PC-9 (cell line): ENCODE measurements at regions not wholly inside any gene's neighbourhood (a gene's known extent, or its start where the extent isn't known, plus 50 kb on each side); places are given as distances from the start of the nearest gene placed in this dataset.

Experiments
- BruUV-seq: library from RNA; stranded (reverse); fragments of 400-500 nt; replicated peaks from 2 replicates; lab custom pipeline; 2021; lab: Mats Ljungman, UMichigan
- CTCF ChIA-PET: fragments of 300-600 bp; sonication (Branson Sonifier 250); formaldehyde crosslinking; loops from one replicate; lab custom pipeline; 2022; ENCODE audit warnings: antibody characterized with exemption; lab: Charles Lee
- POLR2A ChIA-PET: fragments of 300-600 bp; sonication (Branson Sonifier 250); formaldehyde crosslinking; loops from one replicate; lab custom pipeline; 2022; ENCODE audit warnings: antibody characterized with exemption; ENCODE audit not compliant: unreplicated experiment; lab: Charles Lee
- DNase-seq, 2 experiments: peaks; one replicate each; pipeline versions ENCODE4 v3.0.0 to v3.0.0-alpha.2; 2015 to 2022; ENCODE audit warnings: mixed read lengths in 1 of 2
- H2AFZ ChIP-seq: fragments of 200-600 bp; sonication (generic); 2 replicates; pipeline ENCODE4 v1.8.1; 2017; ENCODE audit warnings: antibody characterized with exemption
- H3F3A ChIP-seq: fragments of 200-600 bp; sonication (generic); 2 replicates; pipeline ENCODE4 v1.8.1; 2017; ENCODE audit warnings: antibody characterized with exemption, mild to moderate bottlenecking, low read depth; ENCODE audit not compliant: insufficient read depth
- H3K27ac ChIP-seq: fragments of 200-600 bp; sonication (generic); 2 replicates; pipeline ENCODE4 v1.6.1; 2016; ENCODE audit warnings: mixed run types
- H3K27me3 ChIP-seq: fragments of 200-600 bp; sonication (generic); 2 replicates; pipeline ENCODE4 v1.6.1; 2016; ENCODE audit warnings: low read depth, mixed run types; ENCODE audit not compliant: insufficient read depth
- H3K36me3 ChIP-seq: fragments of 200-600 bp; sonication (generic); 2 replicates; pipeline ENCODE4 v1.6.1; 2016; ENCODE audit warnings: low read depth, mixed run types
- H3K4me1 ChIP-seq: fragments of 200-600 bp; sonication (generic); replicated peaks from 2 replicates; pipeline ENCODE4 v1.6.1; 2016; ENCODE audit warnings: mixed run types; ENCODE audit not compliant: insufficient read depth
- H3K4me2 ChIP-seq: fragments of 200-600 bp; sonication (generic); 2 replicates; pipeline ENCODE4 v1.6.1; 2017; ENCODE audit warnings: mixed run types
- H3K4me3 ChIP-seq: fragments of 200-600 bp; sonication (generic); 2 replicates; pipeline ENCODE4 v1.6.1; 2016; ENCODE audit warnings: mixed run types
- H3K79me2 ChIP-seq: fragments of 200-600 bp; sonication (generic); 2 replicates; pipeline ENCODE4 v1.6.1; 2017; ENCODE audit warnings: low read depth, mixed run types
- H3K9me2 ChIP-seq: fragments of 200-600 bp; sonication (generic); 2 replicates; pipeline ENCODE4 v1.8.1; 2017; ENCODE audit warnings: mild to moderate bottlenecking; ENCODE audit not compliant: insufficient read depth
- H3K9me3 ChIP-seq: fragments of 200-600 bp; sonication (generic); 2 replicates; pipeline ENCODE4 v1.8.1; 2016; ENCODE audit warnings: low read depth; ENCODE audit not compliant: insufficient read depth
- H4K20me1 ChIP-seq: fragments of 200-600 bp; sonication (generic); 2 replicates; pipeline ENCODE4 v1.8.1; 2017; ENCODE audit not compliant: insufficient read depth
- EZH2 ChIP-seq: fragments of 200-600 bp; sonication (generic); IDR thresholded peaks from 2 replicates; pipeline ENCODE4 v1.8.0; 2017; ENCODE audit warnings: antibody characterized with exemption, low read depth
- intact Hi-C: fragments of 100-400 bp; cut with micrococcal nuclease; formaldehyde crosslinking; loops from one replicate; pipeline ENCODE4 v1.10.0; 2022; ENCODE audit not compliant: unreplicated experiment
- TF ChIP-seq, protein P1 (sequence below): fragments of 200-600 bp; sonication (generic); conservative IDR thresholded peaks from 2 replicates; pipeline ENCODE4 v1.6.1; 2017; ENCODE audit warnings: mixed run types, antibody characterized with exemption, mild to moderate bottlenecking, moderate library complexity

DNA sequence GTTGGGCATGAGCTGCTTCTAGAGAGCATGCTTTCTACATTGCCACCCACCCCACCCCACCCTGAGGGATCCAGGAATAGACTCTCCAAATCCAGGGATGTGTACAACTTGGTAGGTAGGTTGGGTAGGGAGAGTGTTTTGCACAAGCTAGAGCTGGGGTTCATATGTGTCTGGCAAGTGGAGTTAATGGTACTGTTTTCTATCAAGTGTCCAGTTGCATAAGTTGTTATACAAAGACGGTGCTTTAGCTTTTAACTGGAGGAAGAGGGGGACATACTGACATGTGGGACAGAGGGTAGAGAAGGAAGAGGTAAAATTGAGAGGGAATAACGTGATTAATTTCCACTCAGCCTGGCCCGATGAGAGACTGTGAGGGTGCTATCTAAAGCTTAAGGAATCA, 51.0 kb upstream of the TNC start:
- no peak overlapping the region for H3K4me2 ChIP-seq
- no peaks in the 10 kb centered on the region for H3K9me2 ChIP-seq
- H3K79me2 ChIP-seq: no peaks in the 10 kb centered on the region
- no peaks in the 10 kb centered on the region for H3K27me3 ChIP-seq
- TF ChIP-seq, protein P1, sequence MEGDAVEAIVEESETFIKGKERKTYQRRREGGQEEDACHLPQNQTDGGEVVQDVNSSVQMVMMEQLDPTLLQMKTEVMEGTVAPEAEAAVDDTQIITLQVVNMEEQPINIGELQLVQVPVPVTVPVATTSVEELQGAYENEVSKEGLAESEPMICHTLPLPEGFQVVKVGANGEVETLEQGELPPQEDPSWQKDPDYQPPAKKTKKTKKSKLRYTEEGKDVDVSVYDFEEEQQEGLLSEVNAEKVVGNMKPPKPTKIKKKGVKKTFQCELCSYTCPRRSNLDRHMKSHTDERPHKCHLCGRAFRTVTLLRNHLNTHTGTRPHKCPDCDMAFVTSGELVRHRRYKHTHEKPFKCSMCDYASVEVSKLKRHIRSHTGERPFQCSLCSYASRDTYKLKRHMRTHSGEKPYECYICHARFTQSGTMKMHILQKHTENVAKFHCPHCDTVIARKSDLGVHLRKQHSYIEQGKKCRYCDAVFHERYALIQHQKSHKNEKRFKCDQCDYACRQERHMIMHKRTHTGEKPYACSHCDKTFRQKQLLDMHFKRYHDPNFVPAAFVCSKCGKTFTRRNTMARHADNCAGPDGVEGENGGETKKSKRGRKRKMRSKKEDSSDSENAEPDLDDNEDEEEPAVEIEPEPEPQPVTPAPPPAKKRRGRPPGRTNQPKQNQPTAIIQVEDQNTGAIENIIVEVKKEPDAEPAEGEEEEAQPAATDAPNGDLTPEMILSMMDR: no peak
- TF ChIP-seq EZH2: no peak
- POLR2A ChIA-PET: no interaction called here
- H4K20me1 ChIP-seq: no peaks in the 10 kb centered on the region
- peaks cover 27% of the 10 kb centered on the region for H3K4me1 ChIP-seq
- no peak overlapping the region for H3K4me3 ChIP-seq
- peaks cover 14% of the 10 kb centered on the region for H3F3A ChIP-seq
- DNase-seq: no peak
- H3K36me3 ChIP-seq: no peaks in the 10 kb centered on the region
- CTCF ChIA-PET: no interaction called here
- H3K27ac ChIP-seq: no peak overlapping the region
- no peaks in the 10 kb centered on the region for H3K9me3 ChIP-seq
- no peak overlapping the region for H2AFZ ChIP-seq
- intact Hi-C loops: no loop called here
- no TSS peak for BruUV-seq

DNA sequence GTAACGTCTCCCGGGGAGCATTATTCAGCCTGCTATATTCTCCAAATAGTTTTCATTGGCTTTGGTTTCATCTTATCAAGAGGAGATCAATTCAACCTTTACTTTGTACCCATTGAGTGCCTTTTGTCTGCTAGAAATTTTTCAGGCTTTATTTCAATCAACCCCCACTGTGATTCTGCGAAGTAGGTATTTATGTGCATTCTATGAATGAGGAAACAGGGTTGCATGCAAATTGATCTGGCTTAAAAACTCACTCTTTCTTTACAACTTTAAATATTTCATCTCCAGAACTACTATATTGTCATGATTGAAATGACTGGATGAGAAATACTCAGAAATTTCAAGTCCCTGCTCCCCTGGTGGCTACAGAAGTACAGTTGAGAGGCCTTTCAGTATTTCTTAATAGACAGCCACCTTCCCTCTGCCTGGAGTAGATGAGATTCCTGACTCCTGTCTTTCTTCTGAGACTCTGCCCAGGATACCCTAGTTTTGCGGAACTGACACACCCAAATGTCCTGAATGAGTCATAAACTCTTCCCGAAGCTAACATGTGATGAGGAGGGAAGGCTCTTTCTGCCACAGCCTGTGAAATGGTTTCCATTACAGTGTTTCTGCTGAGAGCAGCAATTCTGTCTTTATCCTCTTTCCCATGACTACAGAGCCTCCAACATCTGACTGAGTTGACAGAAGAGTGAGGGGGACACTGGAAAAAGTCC, 52.6 kb upstream of the TNC start:
- no peaks in the 10 kb centered on the region for H3K79me2 ChIP-seq
- peaks cover 14% of the 10 kb centered on the region for H3K4me1 ChIP-seq
- peaks cover 5% of the 10 kb centered on the region; the same call in 1 of the 2 replicates for H3F3A ChIP-seq
- H3K27ac ChIP-seq: no peak overlapping the region
- no peaks in the 10 kb centered on the region for H3K9me3 ChIP-seq
- DNase-seq: peak in 1 of 2 experiments; percentile 18
- TF ChIP-seq, protein P1: no peak
- no peak for TF ChIP-seq EZH2
- ChIA-PET POLR2A (interaction anchor here (0.5 kb wide), 1 partner anchor 604 kb away, joined by 5 read pairs; no protein-coding TSS in a partner anchor), CTCF (interaction anchor here (0.7 kb wide), 1 partner anchor 1084 kb away, joined by 4 read pairs; no protein-coding TSS in a partner anchor)
- H3K9me2 ChIP-seq: no peaks in the 10 kb centered on the region
- H3K4me3 ChIP-seq: no peak overlapping the region
- H4K20me1 ChIP-seq: no peaks in the 10 kb centered on the region
- H2AFZ ChIP-seq: no peak overlapping the region
- intact Hi-C loops: no loop called here
- no TSS peak for BruUV-seq
- H3K4me2 ChIP-seq: no peak overlapping the region
- H3K27me3 ChIP-seq: no peaks in the 10 kb centered on the region
- H3K36me3 ChIP-seq: no peaks in the 10 kb centered on the region

DNA sequence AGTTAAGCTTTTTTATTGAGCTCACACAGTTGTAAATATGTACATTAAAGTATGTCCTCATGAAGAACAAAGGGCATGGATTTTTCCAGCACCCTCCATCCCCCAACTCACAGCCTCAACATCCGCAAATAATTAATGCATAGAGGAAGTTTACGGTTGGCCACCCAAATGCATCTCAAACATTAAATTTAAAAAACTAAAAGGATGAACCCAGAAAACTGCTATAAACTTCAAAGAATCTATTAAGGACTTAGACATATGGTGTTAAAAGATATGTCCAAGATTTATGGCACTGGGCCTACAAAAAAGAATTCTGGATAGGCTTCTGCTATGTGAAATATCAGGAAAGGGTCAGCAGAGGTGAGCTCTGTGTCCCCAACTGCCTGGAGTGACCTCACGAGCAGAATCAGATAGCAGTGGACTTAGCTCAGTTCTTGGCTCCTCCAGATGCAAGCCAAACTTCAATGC, 54.0 kb upstream of the TNC start:
- ChIA-PET POLR2A (no interaction called here), CTCF (no interaction called here)
- Histone ChIP-seq H3K9me3 (no peaks in the 10 kb centered on the region), H4K20me1 (no peaks in the 10 kb centered on the region), H3K4me1 (peaks cover 12% of the 10 kb centered on the region), H3K79me2 (no peaks in the 10 kb centered on the region), H2AFZ (no peak overlapping the region), H3K27me3 (no peaks in the 10 kb centered on the region), H3K4me2 (no peak overlapping the region), H3K4me3 (no peak overlapping the region), H3K27ac (no peak overlapping the region), H3F3A (peaks cover 5% of the 10 kb centered on the region; the same call in 1 of the 2 replicates), H3K36me3 (no peaks in the 10 kb centered on the region), H3K9me2 (no peaks in the 10 kb centered on the region)
- DNase-seq: no peak
- intact Hi-C loops: no loop called here
- no peak for TF ChIP-seq EZH2
- TF ChIP-seq, protein P1: no peak
- BruUV-seq: no TSS peak
